ENCODE measurements at regions not wholly inside any gene's neighbourhood (a gene's known extent, or its start where the extent isn't known, plus 50 kb on each side); places are given as distances from the start of the nearest gene placed in this dataset.

GRCh38 chr9:3674561-3674960 is 148.8 kb upstream of the RFX3 start:
- DNase-seq (no peak), ATAC-seq (no peak), FAIRE-seq (no peak)
- Histone ChIP-seq H3K27me3 (no peaks in the 10 kb centered on the region), H3K27ac (no peak overlapping the region), H3K4me1 (no peaks in the 10 kb centered on the region), H3K36me3 (peaks cover 0 to 2% (median 0%) of the 10 kb centered on the region in 3 donors), H3K9me3 (no peaks in the 10 kb centered on the region), H3K4me3 (no peak overlapping the region)
- no peak for TF ChIP-seq CTCF (IDR thresholded peaks at IDR 0.05)
- intact Hi-C loops (cut with DNase I), result no loop called here
- 86 to 88% methylated on average over 5 of the region's 5 CpGs for WGBS, 2 donors

- WGBS, 2 donors, result 88 to 96% methylated on average over 5 of the region's 5 CpGs
- DNase-seq (no peak), FAIRE-seq (no peak), ATAC-seq (no peak)
- H3K27me3 ChIP-seq, result no peaks in the 10 kb centered on the region
- no peaks in the 10 kb centered on the region for H3K9me3 ChIP-seq
- H3K4me3 ChIP-seq, result no peak overlapping the region
- intact Hi-C loops (cut with DNase I), result no loop called here
- no peaks in the 10 kb centered on the region for H3K4me1 ChIP-seq
- no peak for TF ChIP-seq CTCF (IDR thresholded peaks at IDR 0.05)
- no peak overlapping the region for H3K27ac ChIP-seq
- H3K36me3 ChIP-seq, result no peaks in the 10 kb centered on the region
These were observed 146.6 kb upstream of the RFX3 start for GRCh38 chr9:3672399-3672798.

GRCh38 chr9:3664044-3664443 is 138.2 kb upstream of the RFX3 start:
- TF ChIP-seq CTCF (IDR thresholded peaks at IDR 0.05), result no peak

GRCh38 chr9:3662671-3663070 is 136.9 kb upstream of the RFX3 start:
- intact Hi-C loops (cut with DNase I), result no loop called here
- Histone ChIP-seq H3K4me3 (no peak overlapping the region), H3K27me3 (no peaks in the 10 kb centered on the region), H3K9me3 (peaks cover 0 to 4% (median 0%) of the 10 kb centered on the region in 4 donors), H3K27ac (no peak overlapping the region), H3K4me1 (no peaks in the 10 kb centered on the region), H3K36me3 (no peaks in the 10 kb centered on the region)
- no peak for TF ChIP-seq CTCF (IDR thresholded peaks at IDR 0.05)
- DNase-seq (no peak), FAIRE-seq (no peak), ATAC-seq (no peak)
- WGBS, 2 donors, result 74 to 82% methylated on average over 4 of the region's 4 CpGs

More at GRCh38 chr9:3664044-3664443, 138.2 kb upstream of the RFX3 start:
- Histone ChIP-seq H3K27ac (no peak overlapping the region), H3K36me3 (no peaks in the 10 kb centered on the region), H3K27me3 (no peaks in the 10 kb centered on the region), H3K4me1 (no peaks in the 10 kb centered on the region), H3K9me3 (peaks cover 0 to 4% (median 0%) of the 10 kb centered on the region in 4 donors), H3K4me3 (no peak overlapping the region)
- 84 to 88% methylated on average over 1 of the region's 1 CpG for WGBS, 2 donors
- intact Hi-C loops (cut with DNase I), result no loop called here
- ATAC-seq, result no peak
- DNase-seq, result no peak
- no peak for FAIRE-seq

- TF ChIP-seq CTCF (IDR thresholded peaks at IDR 0.05), result no peak
- ATAC-seq (no peak), DNase-seq (no peak), FAIRE-seq (no peak)
- WGBS, 2 donors, result 72 to 85% methylated on average over 1 of the region's 1 CpG
- H3K4me3 ChIP-seq, result no peak overlapping the region
- H3K27ac ChIP-seq, result no peak overlapping the region
- no peaks in the 10 kb centered on the region for H3K27me3 ChIP-seq
- H3K4me1 ChIP-seq, result no peaks in the 10 kb centered on the region
- intact Hi-C loops (cut with DNase I), result no loop called here
- H3K36me3 ChIP-seq, result no peaks in the 10 kb centered on the region
- no peaks in the 10 kb centered on the region for H3K9me3 ChIP-seq
These were observed 135.1 kb upstream of the RFX3 start for GRCh38 chr9:3660936-3661335.
